ENCODE measurements at regions not wholly inside any gene's neighbourhood (a gene's known extent, or its start where the extent isn't known, plus 50 kb on each side); places are given as distances from the start of the nearest gene placed in this dataset.

- ATAC-seq (ENCODE audit: low FRiP score) (no peak), DNase-seq (ENCODE audit: low spot score) (no peak)
These were observed 196.8 kb upstream of the ATP6AP2 start for GRCh38 chrX:40383969-40384368.

GRCh38 chrX:40383360-40383759, 197.4 kb upstream of the ATP6AP2 start:
- DNase-seq (ENCODE audit: low spot score) (no peak), ATAC-seq (ENCODE audit: low FRiP score) (no peak)
- no peak for TF ChIP-seq CTCF (IDR thresholded peaks at IDR 0.05)

More at GRCh38 chrX:40383969-40384368, 196.8 kb upstream of the ATP6AP2 start:
- TF ChIP-seq CTCF (IDR thresholded peaks at IDR 0.05) = no peak

- no peak for TF ChIP-seq CTCF (IDR thresholded peaks at IDR 0.05)
- no peak for ATAC-seq (ENCODE audit: low FRiP score)
These were observed 199.9 kb upstream of the ATP6AP2 start for GRCh38 chrX:40380655-40381488.

GRCh38 chrX:40377684-40378083, 203.1 kb upstream of the ATP6AP2 start:
- DNase-seq (ENCODE audit: low spot score) (no peak), ATAC-seq (ENCODE audit: low FRiP score) (no peak)
- TF ChIP-seq CTCF (IDR thresholded peaks at IDR 0.05) = no peak

More at GRCh38 chrX:40380655-40381488, 199.9 kb upstream of the ATP6AP2 start:
- DNase-seq (ENCODE audit: low spot score) = no peak

- ATAC-seq (ENCODE audit: low FRiP score) (no peak), DNase-seq (ENCODE audit: low spot score) (no peak)
- no peak for TF ChIP-seq CTCF (IDR thresholded peaks at IDR 0.05)
These were observed 206.3 kb upstream of the ATP6AP2 start for GRCh38 chrX:40374486-40374885.

- DNase-seq (ENCODE audit: low spot score) = no peak
- TF ChIP-seq CTCF (IDR thresholded peaks at IDR 0.05) = no peak
- no peak for ATAC-seq (ENCODE audit: low FRiP score)
These were observed 207.1 kb upstream of the ATP6AP2 start for GRCh38 chrX:40373641-40374040.

- no peak for TF ChIP-seq CTCF (IDR thresholded peaks at IDR 0.05)
- DNase-seq (ENCODE audit: low spot score) (no peak), ATAC-seq (ENCODE audit: low FRiP score) (no peak)
These were observed 207.7 kb upstream of the ATP6AP2 start for GRCh38 chrX:40373025-40373424.
